Stomach (tissue), 8 donors: ENCODE measurements at regions not wholly inside any gene's neighbourhood (a gene's known extent, or its start where the extent isn't known, plus 50 kb on each side); places are given as distances from the start of the nearest gene placed in this dataset.

Experiments
- DNase-seq, 2 donors: peaks; one replicate each; pipeline versions ENCODE4 v3.0.0 to v3.0.0-alpha.2; 2013 to 2019
- H3K27ac ChIP-seq, 5 donors: fragments of 200-600 bp in 4 of 5; sonication (generic) in 4 of 5; one replicate each; pipeline ENCODE4 v1.5.1; 2013 to 2019; ENCODE audit warnings: mild to moderate bottlenecking in 1 of 5, moderate library complexity in 1 of 5
- H3K27me3 ChIP-seq, 3 donors: fragments of 200-600 bp; sonication (generic); one replicate each; pipeline ENCODE4 v1.5.1; 2017 to 2019; ENCODE audit warnings: mixed run types in 1 of 3
- H3K36me3 ChIP-seq, 4 donors: fragments of 200-600 bp; sonication (generic); 1 replicate in 3 of 4; 2 replicates in 1 of 4; pipeline ENCODE4 v1.5.1; 2016 to 2019
- H3K4me1 ChIP-seq, 4 donors: fragments of 200-600 bp; sonication (generic); one replicate each; pipeline ENCODE4 v1.5.1; 2016 to 2019
- H3K4me3 ChIP-seq, 4 donors: fragments of 200-600 bp; sonication (generic) in 3 of 4; one replicate each; pipeline ENCODE4 v1.5.1; 2016 to 2019; ENCODE audit warnings: mild to moderate bottlenecking in 1 of 4
- H3K9me3 ChIP-seq, 4 donors: fragments of 200-600 bp; sonication (generic); one replicate each; pipeline ENCODE4 v1.5.1; 2016 to 2019
- EP300 ChIP-seq: sonication (generic); formaldehyde crosslinking; IDR thresholded peaks from one replicate; pipeline ENCODE4 v1.6.1; 2017; ENCODE audit warnings: antibody characterized with exemption
- POLR2A ChIP-seq, 4 donors: fragments of 450-650 bp; IDR thresholded peaks; one replicate each; pipeline ENCODE4 v1.6.1; 2016; ENCODE audit warnings: antibody characterized with exemption in 4 of 4, control low read depth in 2 of 4, mild to moderate bottlenecking in 1 of 4, moderate library complexity in 1 of 4
- POLR2AphosphoS5 ChIP-seq, 3 donors: sonication (generic); formaldehyde crosslinking; IDR thresholded peaks; one replicate each; pipeline ENCODE4 v1.6.1; 2016; ENCODE audit warnings: antibody characterized with exemption in 3 of 3
- WGBS, 5 donors: extraction: QIAGEN DNeasy Blood & Tissue Kit in 3 of 5; methylation state at CpG; one replicate each; pipeline versions ENCODE4 v1.1.5 to v1.1.7; 2013 to 2018; 5-methylcytosine and 5-hydroxymethylcytosine counted together
- intact Hi-C: fragments of 100-400 bp; cut with DNase I; formaldehyde crosslinking; loops from one replicate; pipeline ENCODE4 v1.15.1; 2023; ENCODE audit warnings: low total_unique reads
- TF ChIP-seq, protein P1 (sequence below), 7 experiments: fragments of 450-650 bp in 4 of 7; fragments of 200-600 bp in 3 of 7; sonication (generic) in 3 of 7; IDR thresholded peaks; one replicate each; pipeline ENCODE4 v1.5.1; 2016 to 2019; ENCODE audit warnings: antibody characterized with exemption in 7 of 7, control low read depth in 2 of 7, mild to moderate bottlenecking in 1 of 7
- donor health status: healthy with polysubstance abuse.
- donor health status: Bipolar disorder and iron deficiency.
- donor health status: healthy.

GRCh38 chr7:25565002-25565401, 336.7 kb upstream of the NPVF start:
- intact Hi-C loops: loop anchor here (5.0 to 10.0 kb wide), 2 partner anchors 170 to 308 kb away; no protein-coding TSS in a partner anchor
- WGBS, 5 donors: 58 to 77% (median 71%) methylated on average over 7 of the region's 7 CpGs
- peaks cover 0 to 34% (median 19%) of the 10 kb centered on the region in 4 donors for H3K4me1 ChIP-seq
- H3K4me3 ChIP-seq: no peak overlapping the region
- H3K9me3 ChIP-seq: no peaks in the 10 kb centered on the region
- no peaks in the 10 kb centered on the region for H3K27me3 ChIP-seq
- TF ChIP-seq, protein P1, sequence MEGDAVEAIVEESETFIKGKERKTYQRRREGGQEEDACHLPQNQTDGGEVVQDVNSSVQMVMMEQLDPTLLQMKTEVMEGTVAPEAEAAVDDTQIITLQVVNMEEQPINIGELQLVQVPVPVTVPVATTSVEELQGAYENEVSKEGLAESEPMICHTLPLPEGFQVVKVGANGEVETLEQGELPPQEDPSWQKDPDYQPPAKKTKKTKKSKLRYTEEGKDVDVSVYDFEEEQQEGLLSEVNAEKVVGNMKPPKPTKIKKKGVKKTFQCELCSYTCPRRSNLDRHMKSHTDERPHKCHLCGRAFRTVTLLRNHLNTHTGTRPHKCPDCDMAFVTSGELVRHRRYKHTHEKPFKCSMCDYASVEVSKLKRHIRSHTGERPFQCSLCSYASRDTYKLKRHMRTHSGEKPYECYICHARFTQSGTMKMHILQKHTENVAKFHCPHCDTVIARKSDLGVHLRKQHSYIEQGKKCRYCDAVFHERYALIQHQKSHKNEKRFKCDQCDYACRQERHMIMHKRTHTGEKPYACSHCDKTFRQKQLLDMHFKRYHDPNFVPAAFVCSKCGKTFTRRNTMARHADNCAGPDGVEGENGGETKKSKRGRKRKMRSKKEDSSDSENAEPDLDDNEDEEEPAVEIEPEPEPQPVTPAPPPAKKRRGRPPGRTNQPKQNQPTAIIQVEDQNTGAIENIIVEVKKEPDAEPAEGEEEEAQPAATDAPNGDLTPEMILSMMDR (IDR thresholded peaks at IDR 0.05): no peak
- TF ChIP-seq EP300: no peak
- peak overlapping the region in 3 of 5 donors; percentile 18 to 61 (median 40) for H3K27ac ChIP-seq
- no peaks in the 10 kb centered on the region for H3K36me3 ChIP-seq
- DNase-seq: no peak

GRCh38 chr7:25565949-25566348, 337.7 kb upstream of the NPVF start:
- H3K9me3 ChIP-seq: no peaks in the 10 kb centered on the region
- H3K36me3 ChIP-seq: no peaks in the 10 kb centered on the region
- TF ChIP-seq POLR2AphosphoS5 (IDR thresholded peaks at IDR 0.05) (peak in 2 of 3 donors; percentile 24 to 68), EP300 (no peak), POLR2A (IDR thresholded peaks at IDR 0.05) (no peak)
- TF ChIP-seq, protein P1 (IDR thresholded peaks at IDR 0.05): peak in 6 of 7 experiments; percentile 86 to 100 (median 99)
- H3K27ac ChIP-seq: peak overlapping the region in 2 of 5 donors; percentile 40 to 61
- peak; percentile 71 to 88 for DNase-seq
- H3K27me3 ChIP-seq: no peaks in the 10 kb centered on the region
- no peak overlapping the region for H3K4me3 ChIP-seq
- intact Hi-C loops: loop anchor here (5.0 to 10.0 kb wide), 2 partner anchors 171 to 309 kb away; no protein-coding TSS in a partner anchor
- H3K4me1 ChIP-seq: peaks cover 0 to 34% (median 19%) of the 10 kb centered on the region in 4 donors
- WGBS, 5 donors: 0 to 1% (median 1%) methylated on average over 7 of the region's 7 CpGs

GRCh38 chr7:25567430-25567829, 339.1 kb upstream of the NPVF start:
- no peaks in the 10 kb centered on the region for H3K36me3 ChIP-seq
- TF ChIP-seq POLR2A (IDR thresholded peaks at IDR 0.05) (no peak), POLR2AphosphoS5 (IDR thresholded peaks at IDR 0.05) (no peak), EP300 (no peak)
- TF ChIP-seq, protein P1 (IDR thresholded peaks at IDR 0.05): no peak
- peak overlapping the region in 1 of 5 donors; percentile 56 for H3K27ac ChIP-seq
- DNase-seq: no peak
- no peak overlapping the region for H3K4me3 ChIP-seq
- 84 to 93% (median 88%) methylated on average over 7 of the region's 7 CpGs for WGBS, 5 donors
- H3K27me3 ChIP-seq: no peaks in the 10 kb centered on the region
- intact Hi-C loops: loop anchor here (5.0 to 10.0 kb wide), 2 partner anchors 173 to 310 kb away; no protein-coding TSS in a partner anchor
- H3K9me3 ChIP-seq: no peaks in the 10 kb centered on the region
- H3K4me1 ChIP-seq: peaks cover 0 to 28% (median 16%) of the 10 kb centered on the region in 4 donors

- intact Hi-C loops: loop anchor here (5.0 to 10.0 kb wide), 3 partner anchors 175 to 312 kb away; no protein-coding TSS in a partner anchor
- Histone ChIP-seq H3K27me3 (no peaks in the 10 kb centered on the region), H3K4me3 (no peak overlapping the region), H3K4me1 (peaks cover 0 to 28% (median 12%) of the 10 kb centered on the region in 4 donors), H3K36me3 (no peaks in the 10 kb centered on the region), H3K27ac (no peak overlapping the region), H3K9me3 (no peaks in the 10 kb centered on the region)
- DNase-seq: no peak
- 60 to 78% (median 72%) methylated on average over 3 of the region's 3 CpGs for WGBS, 5 donors
- TF ChIP-seq, protein P1 (IDR thresholded peaks at IDR 0.05): no peak
- TF ChIP-seq POLR2AphosphoS5 (IDR thresholded peaks at IDR 0.05): no peak
- no peak for TF ChIP-seq POLR2A (IDR thresholded peaks at IDR 0.05)
- TF ChIP-seq EP300: no peak
These were observed 341.5 kb upstream of the NPVF start for GRCh38 chr7:25569765-25570164.
